IMR-90 (cell line): ENCODE measurements at regions not wholly inside any gene's neighbourhood (a gene's known extent, or its start where the extent isn't known, plus 50 kb on each side); places are given as distances from the start of the nearest gene placed in this dataset.

Source experiments
- ATAC-seq: fragments of 200-7000 bp; cut with Tn5 transposase; 2 replicates; pipeline ENCODE4 v1.9.1; 2020; ENCODE audit warnings: low read depth, mild to moderate bottlenecking, moderate library complexity
- BruUV-seq: library from RNA; stranded (reverse); fragments of 400-500 nt; replicated peaks from 2 replicates; lab custom pipeline; 2021; lab: Mats Ljungman, UMichigan
- CTCF ChIA-PET: fragments of 300-600 bp; formaldehyde crosslinking; extraction: SDS; loops from one replicate; lab custom pipeline; 2021; ENCODE audit warnings: antibody characterized with exemption; lab: Yijun Ruan, JAX
- POLR2A ChIA-PET: fragments of 300-600 bp; sonication (Branson Sonifier 250); formaldehyde crosslinking; loops from one replicate; lab custom pipeline; 2022; ENCODE audit warnings: antibody characterized with exemption; ENCODE audit not compliant: unreplicated experiment; lab: Charles Lee
- DNase-seq: peaks from one replicate; pipeline ENCODE4 v3.0.0; 2013
- H2AFZ ChIP-seq: replicated peaks from 2 replicates; pipeline ENCODE3; 2013; ENCODE audit warnings: low read length, mild to moderate bottlenecking; ENCODE audit not compliant: poor library complexity
- H2AK5ac ChIP-seq: 2 replicates; pipeline ENCODE4 v1.6.1; 2013; ENCODE audit warnings: low read depth, low read length, inconsistent platforms
- H2AK9ac ChIP-seq: replicated peaks from 2 replicates; pipeline ENCODE3; 2013; ENCODE audit warnings: mild to moderate bottlenecking, low read depth, low read length, moderate library complexity; ENCODE audit not compliant: poor library complexity
- H2BK120ac ChIP-seq: 2 replicates; pipeline ENCODE4 v1.6.1; 2013; ENCODE audit warnings: low read depth, low read length, inconsistent platforms
- H2BK15ac ChIP-seq: 3 replicates; pipeline ENCODE4 v1.6.1; 2013; ENCODE audit warnings: low read depth, low read length, inconsistent platforms
- H2BK20ac ChIP-seq: 2 replicates; pipeline ENCODE4 v1.6.1; 2013; ENCODE audit warnings: low read depth, mild to moderate bottlenecking, inconsistent platforms, low read length, moderate library complexity
- H2BK5ac ChIP-seq: 2 replicates; pipeline ENCODE4 v1.6.1; 2013; ENCODE audit warnings: mild to moderate bottlenecking, low read depth, low read length, inconsistent platforms; ENCODE audit not compliant: poor library complexity, severe bottlenecking
- H3K14ac ChIP-seq: replicated peaks from 2 replicates; pipeline ENCODE4 v1.6.1; 2013; ENCODE audit warnings: low read depth, low read length, inconsistent platforms
- H3K18ac ChIP-seq: 2 replicates; pipeline ENCODE4 v1.6.1; 2013; ENCODE audit warnings: low read depth, low read length, control low read depth
- H3K23ac ChIP-seq: 2 replicates; pipeline ENCODE4 v1.6.1; 2013; ENCODE audit warnings: low read depth, low read length, inconsistent platforms
- H3K27ac ChIP-seq: 2 replicates; pipeline ENCODE4 v1.5.1; 2013; ENCODE audit warnings: mild to moderate bottlenecking, control low read depth, low read length; ENCODE audit not compliant: insufficient read depth
- H3K27me3 ChIP-seq: 2 replicates; pipeline ENCODE4 v1.6.1; 2013; ENCODE audit warnings: low read length; ENCODE audit not compliant: control insufficient read depth, insufficient read depth
- H3K36me3 ChIP-seq: 2 replicates; pipeline ENCODE4 v1.6.1; 2013; ENCODE audit warnings: low read length, mixed read lengths; ENCODE audit not compliant: control insufficient read depth, insufficient read depth
- H3K4ac ChIP-seq: 2 replicates; pipeline ENCODE4 v1.6.1; 2013; ENCODE audit warnings: low read depth, low read length, inconsistent platforms
- H3K4me1 ChIP-seq: 2 replicates; pipeline ENCODE4 v1.6.1; 2013; ENCODE audit warnings: low read length, mixed read lengths; ENCODE audit not compliant: control insufficient read depth, insufficient read depth
- H3K4me2 ChIP-seq: 2 replicates; pipeline ENCODE4 v1.6.1; 2013; ENCODE audit warnings: low read depth, mild to moderate bottlenecking, control low read depth, low read length, moderate library complexity
- H3K4me3 ChIP-seq: 2 replicates; pipeline ENCODE4 v1.5.1; 2013; ENCODE audit warnings: low read depth, mild to moderate bottlenecking, control low read depth, low read length, moderate library complexity; ENCODE audit not compliant: insufficient read depth
- H3K56ac ChIP-seq: 2 replicates; pipeline ENCODE4 v1.6.1; 2013; ENCODE audit warnings: low read length, inconsistent platforms; ENCODE audit not compliant: insufficient read depth; ENCODE audit errors: extremely low read depth
- H3K79me1 ChIP-seq, 2 experiments: 2 replicates each; pipeline ENCODE4 v1.6.1; 2013; ENCODE audit warnings: low read length in 2 of 2, inconsistent platforms in 1 of 2, low read depth in 1 of 2
- H3K9ac ChIP-seq: 2 replicates; pipeline ENCODE4 v1.6.1; 2013; ENCODE audit warnings: low read depth, low read length, control low read depth
- H3K9me1 ChIP-seq: 2 replicates; pipeline ENCODE4 v1.6.1; 2013; ENCODE audit warnings: low read length, inconsistent platforms; ENCODE audit not compliant: insufficient read depth
- H3K9me3 ChIP-seq: 2 replicates; pipeline ENCODE4 v1.6.1; 2013; ENCODE audit warnings: low read length; ENCODE audit not compliant: control insufficient read depth, insufficient read depth
- H4K20me1 ChIP-seq: 2 replicates; pipeline ENCODE4 v1.6.1; 2013; ENCODE audit warnings: low read length, inconsistent platforms; ENCODE audit not compliant: insufficient read depth
- H4K5ac ChIP-seq: 2 replicates; pipeline ENCODE4 v1.6.1; 2013; ENCODE audit warnings: mild to moderate bottlenecking, low read depth, low read length, control low read depth
- H4K8ac ChIP-seq, 2 experiments: 2 replicates each; pipeline ENCODE4 v1.6.1; 2013; ENCODE audit warnings: low read depth in 2 of 2, low read length in 2 of 2, control low read depth in 1 of 2, inconsistent platforms in 1 of 2
- H4K91ac ChIP-seq: 2 replicates; pipeline ENCODE4 v1.6.1; 2013; ENCODE audit warnings: low read depth, low read length, inconsistent platforms; ENCODE audit not compliant: insufficient read depth
- BHLHE40 ChIP-seq: fragments of 150-350 bp; IDR thresholded peaks from 2 replicates; pipeline ENCODE4 v1.6.1; 2016; ENCODE audit warnings: mild to moderate bottlenecking, low read depth, low read length
- NFE2L2 ChIP-seq: fragments of 150-350 bp; IDR thresholded peaks from 2 replicates; pipeline ENCODE4 v1.6.1; 2016; ENCODE audit warnings: low read depth, mild to moderate bottlenecking, low read length
- WGBS, 2 experiments: methylation state at CpG; one replicate each; pipeline versions ENCODE4 v1.1.5 to v1.1.7; 2013; ENCODE audit warnings: missing lambda C conversion rate in 2 of 2; ENCODE audit not compliant: insufficient read length in 1 of 2; ENCODE audit errors: extremely low coverage in 2 of 2; 5-methylcytosine and 5-hydroxymethylcytosine counted together
- dilution Hi-C: fragments of 300-500 bp; cut with HindIII; formaldehyde crosslinking; loops from one replicate; pipeline ENCODE4 v1.14.3; 2018; ENCODE audit warnings: low sequenced_read_pairs; ENCODE audit not compliant: unreplicated experiment
- in situ Hi-C: fragments of 300-500 bp; cut with MboI; formaldehyde crosslinking; loops from 3 replicates; pipeline ENCODE4 v1.14.3; 2019; ENCODE audit warnings: low sequenced_read_pairs, inconsistent platforms, mixed read lengths
- intact Hi-C: fragments of 100-400 bp; cut with micrococcal nuclease; formaldehyde crosslinking; loops from 2 replicates; pipeline ENCODE4 v1.10.0; 2022

DNA sequence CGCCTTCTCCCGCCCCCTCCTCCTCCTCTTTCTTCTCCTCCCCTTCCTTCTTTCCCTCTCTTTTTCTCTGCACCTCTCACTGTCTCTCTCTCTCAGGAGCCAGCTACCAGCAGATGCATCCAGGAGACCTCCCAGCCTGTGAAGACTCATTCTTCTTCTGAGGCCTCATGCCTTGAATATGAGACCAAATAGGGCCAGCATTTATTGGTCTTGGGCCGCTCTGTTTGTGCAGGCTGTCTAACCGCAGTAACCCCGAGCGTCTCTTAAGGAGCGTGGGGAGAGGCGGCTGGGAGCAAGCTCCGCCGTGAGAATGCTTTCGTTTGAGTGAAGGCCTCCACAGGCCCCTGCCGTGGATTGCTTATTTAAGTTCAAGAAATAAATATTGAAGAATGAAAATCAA, 167.0 kb downstream of the NUFIP1 start:
- Histone ChIP-seq H2AFZ (no peak overlapping the region), H3K9me1 (peaks cover 19% of the 10 kb centered on the region), H3K18ac (no peak overlapping the region), H3K56ac (no peak overlapping the region), H2AK5ac (no peak overlapping the region; the same call in 1 of the 2 replicates), H4K91ac (no peak overlapping the region), H3K27me3 (no peaks in the 10 kb centered on the region), H3K4me1 (peaks cover 11% of the 10 kb centered on the region), H2BK5ac (no peak overlapping the region), H2BK20ac (0 out of 2 replicates have a peak overlapping the region, but pooled peaks have one; percentile 5), H4K8ac (no peak overlapping the region), H3K23ac (no peak overlapping the region), H3K4me3 (no peak overlapping the region), H3K4me2 (no peak overlapping the region), H3K9ac (no peak overlapping the region), H3K9me3 (no peaks in the 10 kb centered on the region), H3K14ac (no peak overlapping the region), H2BK120ac (no peak overlapping the region; the same call in 1 of the 2 replicates), H3K79me1 (no peaks in the 10 kb centered on the region), H3K36me3 (no peaks in the 10 kb centered on the region), H4K5ac (no peak overlapping the region), H3K4ac (no peak overlapping the region), H3K27ac (no peak overlapping the region), H2BK15ac (no peak overlapping the region), H4K20me1 (no peaks in the 10 kb centered on the region), H2AK9ac (no peak overlapping the region)
- TF ChIP-seq NFE2L2 (no peak), BHLHE40 (no peak)
- ChIA-PET POLR2A (no interaction called here), CTCF (no interaction called here)
- DNase-seq (no peak), ATAC-seq (no peak)
- no TSS peak for BruUV-seq
- intact Hi-C loops (no loop called here), dilution Hi-C loops (no loop called here), in situ Hi-C loops (no loop called here)
- 50 to 93% methylated on average over 2 to 8 of the region's 12 CpGs for WGBS, 2 experiments
